GM12865 (cell line): ENCODE measurements at regions not wholly inside any gene's neighbourhood (a gene's known extent, or its start where the extent isn't known, plus 50 kb on each side); places are given as distances from the start of the nearest gene placed in this dataset.
A peak's percentile ranks its signal among the peaks of the same experiment; 100 is the strongest.

Experiments
- DNase-seq: peaks from one replicate; pipeline ENCODE4 v3.0.0; 2010; ENCODE audit warnings: low read depth
- H3K4me3 ChIP-seq: 2 replicates; pipeline ENCODE4 v1.5.1; 2011; ENCODE audit warnings: mild to moderate bottlenecking, low read depth, low read length, control low read depth
- TF ChIP-seq, protein P1 (sequence below): IDR thresholded peaks from 2 replicates; pipeline ENCODE4 v1.5.1; 2011; ENCODE audit warnings: low read length, control low read depth, low read depth, inconsistent platforms; ENCODE audit not compliant: insufficient read depth; ENCODE audit errors: missing control alignments

GRCh38 chr7:17027789-17028152 lies 146.0 kb upstream of the AGR3 start:
- H3K4me3 ChIP-seq = no peak overlapping the region
- TF ChIP-seq, protein P1, sequence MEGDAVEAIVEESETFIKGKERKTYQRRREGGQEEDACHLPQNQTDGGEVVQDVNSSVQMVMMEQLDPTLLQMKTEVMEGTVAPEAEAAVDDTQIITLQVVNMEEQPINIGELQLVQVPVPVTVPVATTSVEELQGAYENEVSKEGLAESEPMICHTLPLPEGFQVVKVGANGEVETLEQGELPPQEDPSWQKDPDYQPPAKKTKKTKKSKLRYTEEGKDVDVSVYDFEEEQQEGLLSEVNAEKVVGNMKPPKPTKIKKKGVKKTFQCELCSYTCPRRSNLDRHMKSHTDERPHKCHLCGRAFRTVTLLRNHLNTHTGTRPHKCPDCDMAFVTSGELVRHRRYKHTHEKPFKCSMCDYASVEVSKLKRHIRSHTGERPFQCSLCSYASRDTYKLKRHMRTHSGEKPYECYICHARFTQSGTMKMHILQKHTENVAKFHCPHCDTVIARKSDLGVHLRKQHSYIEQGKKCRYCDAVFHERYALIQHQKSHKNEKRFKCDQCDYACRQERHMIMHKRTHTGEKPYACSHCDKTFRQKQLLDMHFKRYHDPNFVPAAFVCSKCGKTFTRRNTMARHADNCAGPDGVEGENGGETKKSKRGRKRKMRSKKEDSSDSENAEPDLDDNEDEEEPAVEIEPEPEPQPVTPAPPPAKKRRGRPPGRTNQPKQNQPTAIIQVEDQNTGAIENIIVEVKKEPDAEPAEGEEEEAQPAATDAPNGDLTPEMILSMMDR = no peak
- no peak for DNase-seq

- DNase-seq = no peak
- H3K4me3 ChIP-seq = no peak overlapping the region
- TF ChIP-seq, protein P1 = no peak
Measured at GRCh38 chr7:17029150-17029549, 147.4 kb upstream of the AGR3 start.

GRCh38 chr7:17030559-17030958 lies 148.8 kb upstream of the AGR3 start:
- peak; percentile 18 for DNase-seq
- TF ChIP-seq, protein P1 = no peak
- no peak overlapping the region for H3K4me3 ChIP-seq

GRCh38 chr7:17031906-17032551 lies 150.2 kb upstream of the AGR3 start:
- DNase-seq = no peak
- TF ChIP-seq, protein P1 = no peak
- H3K4me3 ChIP-seq = no peak overlapping the region

DNA sequence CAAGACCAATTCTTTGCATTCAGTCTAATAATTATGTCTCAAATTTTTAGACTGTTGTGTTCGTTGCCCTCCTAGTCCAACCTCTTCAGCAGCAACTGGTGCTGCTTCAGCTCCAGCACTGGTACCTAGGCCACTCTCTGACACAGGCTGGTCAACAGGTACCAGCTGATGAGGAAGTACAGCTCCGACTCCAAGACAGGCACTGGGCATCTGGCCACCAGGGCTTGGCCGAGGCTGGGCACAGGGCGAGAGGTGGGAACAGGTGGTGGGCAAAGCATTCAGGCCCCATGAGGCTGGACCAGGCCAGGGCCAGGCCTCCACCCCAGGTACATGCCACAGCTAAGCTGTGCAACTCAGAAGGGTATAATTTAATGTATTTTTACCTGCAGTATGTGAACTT lies 151.5 kb upstream of the AGR3 start:
- H3K4me3 ChIP-seq = no peak overlapping the region
- TF ChIP-seq, protein P1 = no peak
- DNase-seq = no peak

DNA sequence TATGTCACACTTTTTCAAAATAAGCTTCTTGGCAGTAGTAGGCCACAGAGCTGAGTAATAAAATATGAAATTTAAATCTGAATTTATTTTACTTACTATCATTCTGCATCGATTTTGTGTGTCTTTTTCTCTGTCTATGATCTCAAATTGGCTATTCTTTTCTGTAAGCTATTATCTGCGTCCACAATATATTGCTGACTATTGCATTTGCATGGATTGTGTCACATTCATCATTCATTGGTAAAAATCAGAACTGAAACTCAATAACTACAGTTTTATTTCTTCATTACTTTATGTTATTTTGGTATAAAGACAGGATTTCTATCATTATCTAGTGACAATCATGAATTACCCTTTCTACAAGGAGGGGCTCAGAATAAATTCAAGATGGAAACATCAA lies 154.8 kb upstream of the AGR3 start:
- no peak overlapping the region for H3K4me3 ChIP-seq
- TF ChIP-seq, protein P1 = no peak
- DNase-seq = no peak

GRCh38 chr7:17037356-17037755 lies 155.6 kb upstream of the AGR3 start:
- H3K4me3 ChIP-seq = no peak overlapping the region
- no peak for DNase-seq
- TF ChIP-seq, protein P1 = no peak
